NCI-H128 (cell line): ENCODE measurements at regions not wholly inside any gene's neighbourhood (a gene's known extent, or its start where the extent isn't known, plus 50 kb on each side); places are given as distances from the start of the nearest gene placed in this dataset.
"Not testable (repeated sequence)": the region's sequence is repeated elsewhere in the genome, so short reads cannot be mapped to it uniquely, and the experiment has no call there.

ENCODE experiments used
- DNase-seq: peaks from one replicate; lab custom pipeline; 2025; ENCODE audit not compliant: unreplicated experiment; lab: John Stamatoyannopoulos, UW

DNA sequence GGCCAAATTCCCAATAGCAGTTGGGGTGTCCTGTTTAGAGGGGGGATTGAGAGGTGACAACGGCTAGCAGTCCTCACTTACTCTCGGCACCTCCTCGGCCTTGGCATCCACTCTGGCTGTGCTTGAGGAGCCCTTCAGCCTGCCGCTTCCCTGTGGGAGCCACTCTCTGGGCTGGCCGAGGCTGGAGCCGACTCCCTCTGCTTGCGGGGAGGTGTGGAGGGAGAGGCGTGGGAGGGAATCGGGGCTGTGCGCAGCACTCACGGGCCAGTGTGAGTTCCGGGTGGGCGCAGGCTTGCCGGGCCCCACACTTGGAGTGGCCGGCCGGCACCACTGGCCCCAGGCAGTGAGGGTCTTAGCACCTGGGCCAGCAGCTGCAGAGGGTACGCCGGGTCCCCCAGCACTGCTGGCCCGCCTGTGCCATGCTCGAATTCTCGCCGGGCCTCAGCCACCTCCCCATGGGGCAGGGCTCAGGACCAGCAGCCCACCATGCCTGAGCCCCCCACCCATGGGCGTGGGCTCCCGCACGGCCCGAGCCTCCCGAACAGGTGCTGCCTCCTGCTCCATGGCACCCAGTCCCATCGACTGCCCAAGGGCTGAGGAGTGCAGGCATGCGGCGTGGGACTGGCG, 705.9 kb upstream of the ZNF804A start:
- DNase-seq: no peak

DNA sequence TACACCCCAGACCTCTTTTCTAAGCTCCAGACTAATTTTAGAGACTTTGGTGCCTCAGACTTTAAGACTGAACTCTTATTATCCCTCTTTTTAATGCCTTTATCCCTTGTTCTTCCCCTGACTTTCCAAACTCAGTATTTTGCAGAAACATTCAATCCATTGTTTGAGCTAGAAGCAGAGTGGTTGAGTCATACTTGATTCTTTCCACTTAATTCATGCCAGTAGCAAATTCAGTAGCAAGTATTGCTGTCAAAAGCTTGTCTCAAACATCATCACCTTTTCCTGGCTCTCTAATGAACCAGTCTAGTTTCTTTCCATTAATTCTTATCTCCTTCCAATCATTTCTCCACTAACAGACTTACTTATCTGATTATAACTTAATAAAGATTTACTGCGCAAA, 699.7 kb upstream of the ZNF804A start:
- no peak for DNase-seq

DNA sequence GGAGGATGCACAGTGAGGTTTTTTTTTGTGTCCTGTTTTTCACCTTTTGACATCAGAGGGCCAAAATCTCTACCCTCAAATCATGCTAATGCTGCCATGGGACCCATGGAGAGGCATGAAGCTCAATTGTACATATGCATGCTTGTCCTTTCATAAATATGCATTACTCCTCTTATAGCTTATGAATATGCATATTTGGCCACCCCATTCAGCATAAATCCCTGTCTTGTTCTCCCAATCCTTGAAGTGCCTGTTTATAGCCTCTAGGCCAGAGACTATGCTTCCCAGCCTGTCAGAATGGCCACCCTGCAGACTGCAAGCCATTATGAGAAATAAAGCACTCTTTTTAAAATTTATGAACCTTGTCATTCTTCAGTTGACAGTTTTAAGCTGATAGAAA, 696.4 kb upstream of the ZNF804A start:
- no peak for DNase-seq

DNA sequence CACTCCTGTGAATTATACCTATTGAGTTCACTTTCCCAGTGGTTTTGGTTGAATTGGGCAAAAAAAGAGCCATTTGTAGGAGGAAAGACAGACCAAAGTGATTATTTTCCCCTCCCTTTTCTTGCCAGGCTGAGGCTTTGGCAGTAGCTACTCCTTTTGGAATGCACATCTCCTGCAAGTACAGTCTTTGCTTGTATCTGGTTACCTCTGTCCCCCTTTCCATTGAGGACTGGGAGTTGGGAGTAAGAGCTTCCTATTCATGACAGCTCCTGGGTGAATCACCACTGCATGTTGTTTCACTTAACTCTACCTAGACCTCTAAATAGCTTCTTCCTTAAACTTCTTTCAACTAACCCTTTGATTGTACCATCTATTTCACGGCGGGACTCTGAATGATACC, 695.3 kb upstream of the ZNF804A start:
- no peak for DNase-seq

DNA sequence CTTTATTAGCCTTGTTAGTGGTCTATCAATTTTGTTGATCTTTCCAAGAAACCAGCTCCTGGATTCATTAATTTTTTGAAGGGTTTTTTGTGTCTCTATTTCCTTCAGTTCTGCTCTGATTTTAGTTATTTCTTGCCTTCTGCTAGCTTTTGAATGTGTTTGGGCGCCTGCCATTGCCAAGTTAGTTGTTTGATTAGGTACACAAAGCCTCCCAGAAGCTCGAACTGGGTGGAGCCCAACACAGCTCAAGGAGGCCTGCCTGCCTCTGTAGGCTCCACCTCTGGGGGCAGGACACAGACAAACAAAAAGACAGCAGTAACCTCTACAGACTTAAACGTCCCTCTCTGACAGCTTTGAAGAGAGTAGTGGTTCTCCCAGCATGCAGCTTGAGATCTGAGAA, 682.3 kb upstream of the ZNF804A start:
- not testable (repeated sequence) for DNase-seq

DNA sequence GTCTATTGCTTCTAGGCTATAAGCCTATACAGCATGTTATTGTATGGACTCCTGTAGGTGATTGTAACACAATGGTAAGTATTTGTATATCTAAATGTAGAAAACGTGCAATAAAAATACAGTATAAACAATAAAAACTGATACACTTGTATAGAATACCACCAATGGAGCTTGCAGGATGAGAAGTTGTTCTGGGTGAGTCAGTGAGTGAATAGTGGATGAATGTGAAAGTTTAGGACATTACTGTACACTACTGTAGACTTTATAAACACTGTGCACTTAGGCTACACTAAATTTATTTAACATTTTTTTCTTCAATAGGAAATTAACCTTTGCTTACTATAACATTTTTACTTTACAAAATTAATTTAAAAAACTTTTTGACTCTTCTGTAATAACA, 679.2 kb upstream of the ZNF804A start:
- no peak for DNase-seq

DNA sequence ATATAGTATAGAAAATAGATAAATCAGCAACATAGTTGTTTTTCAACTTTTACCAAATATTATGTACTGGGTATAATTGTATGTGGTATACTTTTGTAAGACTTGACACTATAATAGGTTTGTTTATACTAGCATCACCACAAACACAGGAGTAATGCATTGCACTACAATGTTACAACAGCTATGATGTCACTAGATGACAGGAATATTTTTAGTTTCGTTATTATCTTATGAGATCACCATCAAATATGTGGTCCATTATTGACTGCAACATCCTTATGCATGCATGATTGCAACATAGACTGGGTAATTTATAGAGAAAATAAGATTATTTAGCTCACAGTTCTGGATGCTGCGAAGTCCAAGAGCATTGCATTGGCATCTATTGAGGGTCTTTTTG, 678.4 kb upstream of the ZNF804A start:
- DNase-seq: no peak

DNA sequence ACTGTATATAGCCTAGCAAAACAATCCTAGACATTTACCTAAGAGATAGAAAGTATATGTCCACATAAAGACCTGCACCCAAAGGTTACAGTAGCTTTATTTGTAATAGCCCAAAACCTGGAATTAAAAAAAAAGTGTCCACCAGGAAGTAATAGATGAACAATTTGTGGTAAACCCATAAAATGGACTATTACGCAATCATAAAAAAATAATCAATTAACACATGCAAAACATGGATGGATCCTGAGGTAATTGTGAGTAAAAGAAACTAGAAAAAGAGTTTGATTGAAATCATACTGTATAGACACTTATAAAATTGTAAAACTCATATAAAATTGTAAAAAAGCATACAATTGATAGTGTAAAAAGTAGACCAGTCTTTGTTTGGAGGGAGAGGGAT, 673.0 kb upstream of the ZNF804A start:
- DNase-seq: no peak

DNA sequence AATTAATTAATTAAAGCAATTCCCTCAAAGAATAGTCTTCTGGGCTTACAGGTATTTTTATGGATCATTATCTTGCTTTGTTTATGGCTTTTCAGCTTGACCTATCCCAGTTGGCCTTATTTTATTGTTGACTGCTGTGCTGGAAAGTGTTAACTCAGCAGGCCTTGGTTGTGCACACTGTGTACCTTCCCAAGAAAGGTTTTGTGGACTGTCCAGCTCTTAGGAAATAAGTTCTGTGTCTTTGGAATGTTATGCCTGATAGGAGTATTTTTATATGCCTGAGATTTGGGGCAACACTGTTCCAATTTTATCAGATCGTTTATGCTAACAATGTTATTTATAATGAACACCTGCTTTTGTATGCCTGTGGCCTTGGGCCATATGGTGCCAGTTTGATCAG, 671.9 kb upstream of the ZNF804A start:
- no peak for DNase-seq

DNA sequence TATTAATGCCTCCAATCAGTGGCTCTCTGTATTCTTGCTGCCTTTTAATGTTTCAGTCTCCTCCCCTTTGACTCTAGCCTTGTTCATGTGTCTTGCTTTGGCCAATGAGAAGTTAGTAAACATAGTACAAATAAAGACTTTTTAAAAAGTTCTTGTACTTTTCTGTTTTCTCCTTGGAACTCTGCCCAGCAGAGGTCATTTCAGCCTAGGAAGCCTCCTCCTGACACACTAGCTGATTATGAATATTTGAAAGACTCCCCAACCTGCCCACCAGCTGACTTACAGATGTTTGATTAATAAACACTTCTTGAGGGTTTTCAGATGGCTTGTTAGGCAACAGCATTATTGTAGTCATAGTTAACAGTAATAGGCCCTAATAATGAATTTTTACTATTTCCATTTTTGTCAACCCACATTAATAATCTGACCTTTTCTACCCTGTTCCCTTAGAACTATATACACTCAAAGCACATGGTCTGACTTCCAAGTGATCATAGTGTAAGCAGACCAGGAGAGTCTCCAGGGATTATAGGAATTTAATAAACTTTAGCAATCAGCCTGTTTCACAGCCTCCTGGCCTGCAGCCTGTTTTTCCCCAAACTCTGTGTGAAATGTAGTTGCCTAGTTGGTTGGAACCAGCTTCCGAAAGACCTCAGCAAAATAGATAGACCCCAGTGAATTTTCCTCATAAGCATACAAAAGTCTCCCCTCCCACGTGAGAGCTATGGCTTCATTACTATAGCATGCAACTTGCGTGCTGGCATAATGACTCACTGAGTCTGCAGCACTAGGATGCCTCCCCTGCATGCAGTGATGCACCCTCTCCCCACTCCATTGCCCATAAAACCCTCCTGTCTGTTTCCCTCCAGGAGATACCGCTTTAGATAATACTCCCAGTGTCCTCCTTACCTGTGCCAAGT, 670.7 kb upstream of the ZNF804A start:
- no peak for DNase-seq

DNA sequence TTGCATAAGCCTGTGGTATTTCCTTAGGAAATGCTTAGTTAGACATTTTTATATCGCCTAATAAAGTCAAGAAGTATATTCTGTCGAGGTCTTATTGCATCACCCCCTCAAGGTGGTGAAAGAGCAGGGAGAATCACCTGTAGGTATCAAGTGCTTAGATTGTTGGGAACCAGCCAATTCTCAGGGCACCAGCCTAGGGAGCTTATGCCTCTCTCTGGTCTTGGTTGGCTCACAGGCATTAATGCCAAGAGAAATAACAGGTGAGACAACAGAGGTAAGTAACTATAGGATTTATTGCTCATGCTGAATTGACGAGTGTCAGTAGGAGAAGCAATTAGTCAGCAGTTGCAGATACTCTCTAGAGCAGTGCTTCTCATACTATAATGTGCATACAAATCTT, 663.3 kb upstream of the ZNF804A start:
- peak; percentile 6 for DNase-seq

DNA sequence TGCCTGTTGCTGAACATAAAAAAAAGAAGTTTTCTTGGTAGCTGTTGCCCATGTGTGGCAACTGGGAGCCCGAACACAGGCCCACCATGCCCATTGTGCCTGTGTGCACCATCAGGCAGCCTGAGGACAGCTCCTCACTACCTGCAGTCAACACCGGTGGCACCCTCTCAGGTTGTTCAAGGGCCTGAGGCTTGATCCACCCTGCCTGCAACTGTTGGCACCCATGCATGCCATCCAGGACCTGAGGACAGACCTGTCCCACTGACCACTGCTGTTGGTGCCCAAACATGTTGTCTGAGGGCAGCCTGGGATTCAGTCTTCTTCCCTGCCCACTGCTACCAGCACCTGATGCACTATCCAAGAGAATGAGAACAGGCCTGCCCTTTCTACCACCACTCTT, 661.1 kb upstream of the ZNF804A start:
- no peak for DNase-seq

DNA sequence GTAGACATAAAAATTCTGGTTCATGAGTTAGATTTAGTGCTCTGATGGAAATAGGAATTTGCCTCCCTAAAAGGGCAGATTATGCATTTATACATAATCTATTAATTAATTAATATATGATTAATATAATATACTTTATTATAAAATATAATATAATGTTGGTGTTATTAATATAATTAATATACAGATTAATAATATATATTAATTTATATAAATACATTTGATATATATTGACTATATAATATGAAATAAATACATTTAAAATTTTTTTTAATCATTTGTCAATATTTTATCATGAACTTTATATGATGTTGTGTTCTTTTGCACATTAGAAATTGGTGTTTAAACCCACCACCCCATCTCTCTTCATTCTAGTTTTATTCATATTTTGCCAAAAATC, 652.1 kb upstream of the ZNF804A start:
- no peak for DNase-seq

DNA sequence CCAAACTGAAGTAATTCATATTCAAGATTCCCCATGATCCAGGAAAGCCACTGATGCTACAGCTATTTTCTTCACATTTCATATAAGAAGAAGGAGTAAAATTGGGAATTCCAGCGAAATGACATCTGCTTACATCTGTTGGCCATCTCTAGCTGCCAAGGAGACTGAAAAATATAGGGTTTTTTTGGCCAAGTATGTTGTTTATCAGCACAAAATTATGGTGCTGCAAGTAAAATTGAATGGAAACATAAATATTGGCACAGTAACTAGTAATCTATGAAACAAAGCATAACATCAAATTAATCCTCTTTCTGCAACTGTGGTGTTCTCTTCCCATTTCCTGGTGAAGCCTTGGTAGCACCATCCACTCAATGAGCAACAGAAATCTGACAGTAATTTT, 649.5 kb upstream of the ZNF804A start:
- no peak for DNase-seq

DNA sequence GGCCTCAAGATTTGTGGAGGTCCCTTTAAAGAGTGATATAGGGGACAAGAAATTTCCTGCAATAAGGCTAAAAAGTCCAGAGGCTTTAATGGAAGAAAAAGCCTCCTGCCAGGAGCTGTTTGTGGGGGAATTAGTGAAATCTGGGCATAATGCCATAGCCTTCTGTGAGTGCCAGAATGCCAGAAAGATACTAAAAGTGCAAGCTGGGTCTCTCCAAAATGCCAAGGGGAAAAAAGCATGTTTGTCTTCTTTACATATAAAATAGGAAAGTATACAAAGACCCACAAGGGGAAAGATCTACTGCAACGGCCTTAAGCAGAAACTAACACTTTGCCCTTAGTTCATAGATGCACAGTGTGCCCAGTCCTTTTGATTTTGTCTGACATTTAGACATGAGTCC, 647.7 kb upstream of the ZNF804A start:
- no peak for DNase-seq

DNA sequence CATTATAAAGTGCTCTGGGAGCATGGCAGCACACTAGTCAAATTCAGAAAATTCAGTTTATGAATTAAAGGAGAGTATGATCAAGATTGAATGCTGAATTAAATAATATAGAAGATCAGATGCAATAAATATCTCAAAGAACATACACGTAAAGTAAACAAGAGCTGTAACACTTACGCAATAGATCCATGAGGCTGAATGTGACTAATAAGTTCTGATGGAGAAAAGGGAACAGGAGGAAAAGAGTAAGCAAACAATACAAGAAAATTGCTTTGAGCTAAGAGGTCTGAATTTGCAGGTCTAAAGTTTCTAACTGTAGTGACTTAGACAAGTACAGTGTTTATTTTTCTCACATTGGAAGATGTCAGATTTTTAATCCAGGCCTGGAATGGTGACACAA, 646.7 kb upstream of the ZNF804A start:
- DNase-seq: no peak

DNA sequence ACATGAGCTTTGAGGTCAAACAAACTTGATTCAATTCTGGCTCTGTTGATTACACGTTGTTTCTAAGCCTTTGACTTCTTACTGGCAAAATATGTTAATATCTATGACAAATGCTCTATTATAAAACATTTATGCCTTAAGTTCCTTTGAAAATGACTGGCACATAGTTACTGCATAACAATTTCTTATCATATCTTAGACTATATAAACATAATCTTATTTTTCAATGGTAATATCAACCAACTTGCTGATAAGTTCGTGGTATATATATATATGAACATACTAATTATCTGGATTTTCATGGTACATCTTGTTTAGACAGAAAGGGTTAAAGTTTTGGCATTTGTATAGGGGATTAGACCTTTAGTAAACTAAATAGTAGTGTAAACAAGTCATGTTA, 645.6 kb upstream of the ZNF804A start:
- DNase-seq: no peak

DNA sequence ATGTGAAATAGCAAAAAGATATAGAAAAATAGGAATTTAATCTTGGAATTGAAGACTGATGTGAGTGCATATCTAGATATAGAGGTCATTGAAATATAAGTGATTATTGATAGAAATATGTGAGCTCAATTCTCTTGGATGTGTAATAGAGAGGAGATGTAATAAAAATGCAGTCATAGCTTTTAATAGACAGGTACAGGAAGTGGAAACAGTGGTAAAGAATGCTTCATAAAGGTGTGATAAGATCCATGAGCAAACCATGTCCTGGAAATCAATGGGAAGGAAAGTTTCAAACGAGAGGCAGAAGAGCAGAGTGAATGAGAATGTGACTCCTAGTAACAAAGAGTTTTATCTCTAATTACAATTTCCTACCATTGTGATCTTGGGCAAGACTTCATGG, 634.7 kb upstream of the ZNF804A start:
- no peak for DNase-seq

DNA sequence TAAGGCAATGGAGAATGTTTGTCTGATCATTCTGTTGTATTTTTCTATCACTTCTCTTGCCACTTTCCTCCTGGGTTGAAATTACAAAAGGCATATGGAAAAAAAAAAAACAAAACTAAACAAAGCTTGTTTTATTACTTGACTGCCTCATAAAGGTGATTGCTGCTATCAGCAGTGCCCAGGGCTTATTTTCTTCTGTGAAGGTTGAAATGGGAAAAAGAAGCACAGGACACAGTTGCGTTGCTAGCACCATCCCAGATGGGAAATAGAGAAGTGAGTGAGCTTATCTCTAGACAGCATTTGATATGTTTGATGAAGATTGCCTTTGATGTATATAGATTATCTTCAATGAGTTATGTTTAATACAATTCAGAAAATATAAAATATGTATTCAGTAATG, 633.8 kb upstream of the ZNF804A start:
- DNase-seq: no peak

DNA sequence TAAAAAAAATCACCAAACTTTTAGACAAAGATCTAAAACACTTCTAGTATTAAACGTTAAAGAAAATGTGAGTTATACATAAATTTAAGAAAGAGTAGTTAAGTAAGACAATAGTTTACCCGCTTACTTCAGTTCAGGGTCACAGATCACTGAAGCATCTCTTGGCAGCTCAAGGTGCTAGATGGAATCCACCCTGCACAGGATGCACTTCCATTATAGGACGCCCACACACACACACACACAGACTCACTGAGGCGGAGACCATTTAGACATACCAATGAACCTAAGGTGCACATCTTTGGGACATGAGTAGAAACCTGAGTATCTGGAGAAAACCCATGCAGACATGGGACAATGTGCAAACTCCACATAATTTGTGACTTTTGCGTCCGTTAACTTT, 630.6 kb upstream of the ZNF804A start:
- no peak for DNase-seq

DNA sequence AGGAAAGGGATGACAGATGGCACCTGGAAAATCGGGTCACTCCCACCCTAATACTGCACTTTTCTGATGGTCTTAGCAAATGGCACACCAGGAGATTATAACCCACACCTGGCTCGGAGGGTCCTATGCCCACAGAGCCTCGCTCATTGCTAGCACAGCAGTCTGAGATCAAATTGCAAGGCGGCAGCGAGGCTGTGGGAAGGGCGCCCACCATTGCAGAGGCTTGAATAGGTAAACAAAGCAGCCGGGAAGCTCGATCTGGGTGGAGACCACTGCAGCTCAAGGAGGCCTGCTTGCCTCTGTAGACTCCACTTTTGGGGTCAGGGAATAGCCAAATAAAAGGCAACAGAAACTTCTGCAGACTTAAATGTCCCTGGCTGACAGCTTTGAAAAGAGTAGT, 622.7 kb upstream of the ZNF804A start:
- not testable (repeated sequence) for DNase-seq

DNA sequence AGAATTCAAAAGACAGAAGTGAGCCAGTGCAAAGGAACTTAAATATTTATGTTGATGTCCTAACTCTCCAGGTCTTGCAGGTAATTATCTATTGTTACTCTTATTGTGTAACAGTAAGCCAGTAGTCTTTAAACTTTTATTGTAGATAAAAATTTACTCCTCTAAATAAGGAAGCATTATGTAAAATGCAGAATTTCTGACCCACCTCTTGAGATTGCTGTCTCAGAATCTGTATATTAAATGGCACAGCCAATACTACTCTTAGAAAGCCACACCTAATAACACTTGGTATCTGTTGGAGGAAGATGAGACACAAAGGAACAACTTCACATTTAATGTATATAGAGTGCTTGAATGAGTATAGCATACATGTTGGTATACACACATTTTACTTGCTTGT, 613.5 kb upstream of the ZNF804A start:
- no peak for DNase-seq

DNA sequence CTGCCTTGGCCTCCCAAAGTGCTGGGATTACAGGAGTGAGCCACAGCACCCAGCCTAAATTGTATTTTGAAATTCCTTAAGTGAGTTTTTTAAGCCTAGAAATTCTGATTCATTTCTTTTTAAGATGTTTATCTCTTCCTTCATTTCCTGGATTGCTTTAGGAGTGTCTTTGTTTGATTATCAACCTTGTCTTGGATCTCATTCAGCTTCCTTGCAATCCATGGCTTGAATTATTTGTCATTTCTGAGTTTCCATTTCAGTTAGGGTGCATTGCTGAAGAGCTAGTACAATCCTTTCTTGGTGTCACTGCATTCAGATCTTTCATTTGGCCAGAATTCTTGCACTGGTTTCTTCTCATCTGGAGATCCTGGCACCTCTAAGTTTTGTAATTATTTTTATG, 606.4 kb upstream of the ZNF804A start:
- no peak for DNase-seq
